GM10266 (cell line): ENCODE measurements at regions not wholly inside any gene's neighbourhood (a gene's known extent, or its start where the extent isn't known, plus 50 kb on each side); places are given as distances from the start of the nearest gene placed in this dataset.

Source experiments
- DNase-seq: peaks from one replicate; pipeline ENCODE4 v3.0.0; 2012; ENCODE audit errors: extremely low spot score
- TF ChIP-seq, protein P1 (sequence below): IDR thresholded peaks from 2 replicates; pipeline ENCODE4 v1.5.1; 2012; ENCODE audit warnings: mild to moderate bottlenecking, low read depth; ENCODE audit not compliant: control insufficient read depth, insufficient read depth; ENCODE audit errors: missing control alignments

DNA sequence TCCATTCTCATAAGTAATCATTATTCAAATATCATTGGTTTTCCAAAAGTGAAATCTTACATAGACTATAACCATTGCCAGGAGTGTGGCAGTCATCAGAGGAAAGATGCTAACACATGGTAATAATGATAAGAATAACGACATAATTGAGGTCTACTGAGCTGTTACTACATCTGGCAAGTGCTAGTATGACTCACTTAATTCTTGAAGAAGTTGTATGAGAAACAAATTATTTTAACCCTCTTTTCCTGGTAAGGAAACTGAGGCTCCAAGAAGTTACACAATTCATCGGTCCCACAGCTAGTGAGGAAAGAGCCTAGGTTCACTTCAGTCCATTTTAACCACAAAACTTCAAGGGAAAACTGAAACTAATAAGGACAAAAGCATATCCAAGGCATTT lies 335.6 kb upstream of the BTBD3 start:
- DNase-seq, result no peak
- TF ChIP-seq, protein P1, sequence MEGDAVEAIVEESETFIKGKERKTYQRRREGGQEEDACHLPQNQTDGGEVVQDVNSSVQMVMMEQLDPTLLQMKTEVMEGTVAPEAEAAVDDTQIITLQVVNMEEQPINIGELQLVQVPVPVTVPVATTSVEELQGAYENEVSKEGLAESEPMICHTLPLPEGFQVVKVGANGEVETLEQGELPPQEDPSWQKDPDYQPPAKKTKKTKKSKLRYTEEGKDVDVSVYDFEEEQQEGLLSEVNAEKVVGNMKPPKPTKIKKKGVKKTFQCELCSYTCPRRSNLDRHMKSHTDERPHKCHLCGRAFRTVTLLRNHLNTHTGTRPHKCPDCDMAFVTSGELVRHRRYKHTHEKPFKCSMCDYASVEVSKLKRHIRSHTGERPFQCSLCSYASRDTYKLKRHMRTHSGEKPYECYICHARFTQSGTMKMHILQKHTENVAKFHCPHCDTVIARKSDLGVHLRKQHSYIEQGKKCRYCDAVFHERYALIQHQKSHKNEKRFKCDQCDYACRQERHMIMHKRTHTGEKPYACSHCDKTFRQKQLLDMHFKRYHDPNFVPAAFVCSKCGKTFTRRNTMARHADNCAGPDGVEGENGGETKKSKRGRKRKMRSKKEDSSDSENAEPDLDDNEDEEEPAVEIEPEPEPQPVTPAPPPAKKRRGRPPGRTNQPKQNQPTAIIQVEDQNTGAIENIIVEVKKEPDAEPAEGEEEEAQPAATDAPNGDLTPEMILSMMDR, result no peak

DNA sequence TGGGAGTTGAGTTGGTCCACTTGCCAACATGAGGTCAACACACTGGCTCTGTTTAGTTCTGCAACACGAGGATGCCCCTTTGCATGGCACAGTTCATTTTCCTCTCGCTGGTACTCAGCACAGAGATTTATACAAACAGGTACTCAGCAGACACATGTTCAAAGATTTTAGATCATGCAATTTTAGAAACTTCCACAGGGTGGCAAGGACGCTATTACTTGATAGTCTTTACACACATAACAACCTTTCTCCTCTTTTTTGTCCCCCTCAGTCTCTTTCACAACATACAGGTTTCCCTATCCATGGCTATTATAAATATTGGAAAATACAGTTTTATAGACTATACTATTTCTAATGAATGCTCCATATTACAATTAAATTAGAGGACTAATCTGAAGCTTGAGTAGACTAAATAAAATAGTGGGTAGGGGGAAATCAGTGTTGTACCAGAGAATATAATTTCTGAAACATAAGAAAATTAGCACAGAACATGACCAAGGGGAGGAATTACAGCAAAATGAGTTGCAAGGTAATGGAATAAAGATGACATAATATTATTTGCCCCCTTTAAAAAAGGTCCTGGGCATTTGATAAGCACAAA lies 331.8 kb upstream of the BTBD3 start:
- TF ChIP-seq, protein P1, result no peak
- DNase-seq, result no peak

DNA sequence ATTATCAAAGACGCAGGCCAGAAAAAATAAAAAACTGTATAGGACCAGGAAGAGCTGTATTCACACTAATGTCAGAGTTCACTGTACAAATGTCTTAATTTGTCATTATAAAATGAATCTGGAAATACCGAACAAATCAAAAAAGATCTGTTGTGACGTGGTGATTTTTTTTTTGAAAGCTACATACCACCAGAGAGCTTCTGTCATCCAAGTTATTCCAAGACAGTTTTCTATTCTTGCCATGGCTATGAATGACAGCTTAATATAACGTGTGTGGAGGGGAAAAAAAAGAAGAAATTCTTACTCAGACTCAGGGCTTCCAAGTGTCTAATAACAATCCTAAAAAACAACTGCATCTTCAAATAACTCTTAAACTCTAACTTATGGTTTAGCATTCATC lies 328.8 kb upstream of the BTBD3 start:
- TF ChIP-seq, protein P1, result no peak
- DNase-seq, result no peak

DNA sequence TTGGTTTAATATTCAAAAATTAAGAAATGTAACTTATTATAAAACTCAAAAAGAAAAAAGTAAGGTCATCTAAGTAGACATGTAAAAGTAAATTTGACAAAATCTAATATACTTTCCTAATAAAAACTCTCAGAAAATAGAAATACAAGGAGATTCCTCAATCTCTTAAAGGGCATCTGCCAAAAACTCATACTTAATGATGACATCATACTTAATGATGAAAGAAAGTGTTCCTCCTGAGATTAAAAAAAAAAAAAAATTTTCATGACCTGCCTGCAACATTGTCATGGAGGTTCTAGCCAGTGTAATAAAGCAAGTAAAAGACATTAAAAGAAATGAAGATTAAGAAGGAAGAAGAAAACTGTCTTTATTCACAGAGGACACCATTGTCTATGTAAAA lies 325.7 kb upstream of the BTBD3 start:
- DNase-seq, result no peak
- TF ChIP-seq, protein P1, result no peak

DNA sequence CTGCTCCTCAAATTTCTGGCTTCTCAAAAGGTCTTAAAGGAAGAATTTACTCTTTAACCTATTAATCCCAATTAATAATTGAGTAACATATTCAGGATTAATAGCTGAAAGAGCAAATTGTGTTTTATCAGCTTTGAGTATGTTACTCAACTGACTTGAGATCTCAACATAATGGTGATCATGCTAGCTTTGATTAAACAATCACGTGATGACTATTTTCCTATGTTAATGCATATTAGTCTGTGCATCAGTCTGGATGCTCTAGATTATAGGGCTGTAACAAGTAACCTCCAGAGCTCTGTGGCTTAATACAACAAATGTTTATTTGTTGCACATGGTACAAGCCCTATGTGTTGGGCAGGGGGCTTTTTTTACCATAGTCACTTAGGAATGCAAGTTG lies 313.4 kb upstream of the BTBD3 start:
- TF ChIP-seq, protein P1, result no peak
- no peak for DNase-seq

DNA sequence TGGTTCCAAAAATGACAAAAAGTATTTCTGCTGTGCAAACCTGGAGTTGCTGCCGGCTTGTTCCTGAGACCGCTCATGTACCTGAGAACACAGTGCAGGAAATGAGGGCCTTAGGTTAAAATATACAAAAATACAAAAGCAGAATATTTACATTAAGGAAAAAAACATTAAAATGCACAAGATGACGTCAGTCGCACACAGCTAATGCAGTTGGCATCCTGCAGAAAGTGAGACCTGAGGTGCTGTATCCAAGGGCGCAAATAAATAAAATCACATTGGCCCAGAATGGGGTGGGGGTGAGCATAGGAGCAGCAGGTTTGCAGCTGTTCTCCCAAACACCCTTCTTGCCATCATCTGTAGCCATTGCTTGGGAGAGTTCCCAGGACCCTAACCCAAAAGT lies 310.6 kb upstream of the BTBD3 start:
- TF ChIP-seq, protein P1, result no peak
- DNase-seq, result no peak

DNA sequence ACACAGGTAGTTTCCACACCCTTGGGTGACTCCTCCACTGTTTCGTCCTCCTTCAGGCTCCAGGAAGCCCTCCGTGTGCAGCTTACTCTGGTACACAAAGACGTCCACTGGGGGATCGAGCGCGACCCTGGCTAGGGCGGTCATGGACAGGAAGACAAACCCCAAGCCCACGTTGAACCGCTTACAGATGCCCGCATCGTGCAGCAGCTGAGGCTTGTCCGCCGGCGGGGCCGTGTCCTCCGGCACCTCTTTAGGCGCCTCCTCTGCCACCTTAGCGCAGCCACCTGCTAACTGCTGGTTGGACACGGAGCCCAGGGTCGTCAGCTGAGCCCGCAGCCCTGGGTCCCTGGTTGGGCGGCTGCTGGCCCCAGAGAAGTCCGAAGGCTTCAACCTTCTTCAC lies 309.0 kb upstream of the BTBD3 start:
- DNase-seq, result no peak

More for the DNA sequence above, 309.0 kb upstream of the BTBD3 start:
- TF ChIP-seq, protein P1, result no peak
